ENCODE measurements at regions not wholly inside any gene's neighbourhood (a gene's known extent, or its start where the extent isn't known, plus 50 kb on each side); places are given as distances from the start of the nearest gene placed in this dataset.

GRCh38 chr12:3405821-3406220 is 85.2 kb upstream of the PRMT8 start:
- Histone ChIP-seq H3K27ac (no peak overlapping the region), H3K79me2 (no peaks in the 10 kb centered on the region), H3K36me3 (replicated peaks; ENCODE audit: insufficient read depth, low read depth) (no peaks in the 10 kb centered on the region), H2AFZ (no peak overlapping the region), H3K4me1 (ENCODE audit: insufficient read depth) (no peaks in the 10 kb centered on the region), H3K4me2 (no peak overlapping the region), H3K4me3 (no peak overlapping the region), H3K9me3 (ENCODE audit: low read depth) (no peaks in the 10 kb centered on the region), H4K20me1 (ENCODE audit: insufficient read depth, poor library complexity, severe bottlenecking) (no peaks in the 10 kb centered on the region), H3K27me3 (no peaks in the 10 kb centered on the region), H3K9me2 (replicated peaks; ENCODE audit: insufficient read depth) (no peaks in the 10 kb centered on the region)
- TF ChIP-seq EZH2phosphoT487 (IDR thresholded peaks at IDR 0.05; ENCODE audit: low read depth, severe bottlenecking, unreplicated experiment) (no peak), CTCF (IDR thresholded peaks at IDR 0.05; ENCODE audit: poor library complexity) (no peak), EZH2 (IDR thresholded peaks at IDR 0.05; ENCODE audit: borderline replicate concordance) (no peak)
- no peak for DNase-seq (ENCODE audit: low spot score)
- 69% methylated on average over 1 of the region's 1 CpG for WGBS (ENCODE audit: low lambda C conversion rate, missing lambda C conversion rate)

GRCh38 chr12:3407723-3408122 is 83.3 kb upstream of the PRMT8 start:
- Histone ChIP-seq H3K27ac (no peak overlapping the region), H3K4me3 (no peak overlapping the region), H3K9me2 (replicated peaks; ENCODE audit: insufficient read depth) (no peaks in the 10 kb centered on the region), H3K27me3 (no peaks in the 10 kb centered on the region), H2AFZ (no peak overlapping the region), H4K20me1 (ENCODE audit: insufficient read depth, poor library complexity, severe bottlenecking) (no peaks in the 10 kb centered on the region), H3K79me2 (no peaks in the 10 kb centered on the region), H3K4me1 (ENCODE audit: insufficient read depth) (no peaks in the 10 kb centered on the region), H3K4me2 (no peak overlapping the region), H3K9me3 (ENCODE audit: low read depth) (no peaks in the 10 kb centered on the region), H3K36me3 (replicated peaks; ENCODE audit: insufficient read depth, low read depth) (no peaks in the 10 kb centered on the region)
- 83% methylated on average over 1 of the region's 1 CpG for WGBS (ENCODE audit: low lambda C conversion rate, missing lambda C conversion rate)
- no peak for TF ChIP-seq EZH2 (IDR thresholded peaks at IDR 0.05; ENCODE audit: borderline replicate concordance)
- no peak for TF ChIP-seq CTCF (IDR thresholded peaks at IDR 0.05; ENCODE audit: poor library complexity)
- TF ChIP-seq EZH2phosphoT487 (IDR thresholded peaks at IDR 0.05; ENCODE audit: low read depth, severe bottlenecking, unreplicated experiment): no peak
- no peak for DNase-seq (ENCODE audit: low spot score)

- WGBS (ENCODE audit: low lambda C conversion rate, missing lambda C conversion rate): 78% methylated on average over 2 of the region's 2 CpGs
- Histone ChIP-seq H3K79me2 (no peaks in the 10 kb centered on the region), H3K9me2 (replicated peaks; ENCODE audit: insufficient read depth) (no peaks in the 10 kb centered on the region), H3K36me3 (replicated peaks; ENCODE audit: insufficient read depth, low read depth) (no peaks in the 10 kb centered on the region), H4K20me1 (ENCODE audit: insufficient read depth, poor library complexity, severe bottlenecking) (no peaks in the 10 kb centered on the region), H2AFZ (no peak overlapping the region), H3K27me3 (no peaks in the 10 kb centered on the region), H3K9me3 (ENCODE audit: low read depth) (no peaks in the 10 kb centered on the region), H3K4me2 (no peak overlapping the region), H3K27ac (no peak overlapping the region), H3K4me3 (no peak overlapping the region), H3K4me1 (ENCODE audit: insufficient read depth) (no peaks in the 10 kb centered on the region)
- DNase-seq (ENCODE audit: low spot score): no peak
- TF ChIP-seq CTCF (IDR thresholded peaks at IDR 0.05; ENCODE audit: poor library complexity) (no peak), EZH2 (IDR thresholded peaks at IDR 0.05; ENCODE audit: borderline replicate concordance) (no peak)
Observed at GRCh38 chr12:3409662-3410061, 81.3 kb upstream of the PRMT8 start.

GRCh38 chr12:3416159-3416558 is 74.8 kb upstream of the PRMT8 start:
- no peak overlapping the region for H2AFZ ChIP-seq
- peaks cover 6% of the 10 kb centered on the region for H3K27me3 ChIP-seq
- H4K20me1 ChIP-seq (ENCODE audit: insufficient read depth, poor library complexity, severe bottlenecking): no peaks in the 10 kb centered on the region
- no peak overlapping the region for H3K4me3 ChIP-seq
- DNase-seq (ENCODE audit: low spot score): no peak
- no peak overlapping the region for H3K27ac ChIP-seq
- H3K9me2 ChIP-seq (replicated peaks; ENCODE audit: insufficient read depth): no peaks in the 10 kb centered on the region
- H3K36me3 ChIP-seq (replicated peaks; ENCODE audit: insufficient read depth, low read depth): no peaks in the 10 kb centered on the region
- no peak overlapping the region for H3K4me2 ChIP-seq
- TF ChIP-seq CTCF (IDR thresholded peaks at IDR 0.05; ENCODE audit: poor library complexity): no peak
- no peak for TF ChIP-seq EZH2 (IDR thresholded peaks at IDR 0.05; ENCODE audit: borderline replicate concordance)
- TF ChIP-seq EZH2phosphoT487 (IDR thresholded peaks at IDR 0.05; ENCODE audit: low read depth, severe bottlenecking, unreplicated experiment): no peak
- H3K79me2 ChIP-seq: no peaks in the 10 kb centered on the region
- 94% methylated on average over 1 of the region's 1 CpG for WGBS (ENCODE audit: low lambda C conversion rate, missing lambda C conversion rate)
- no peaks in the 10 kb centered on the region for H3K9me3 ChIP-seq (ENCODE audit: low read depth)
- H3K4me1 ChIP-seq (ENCODE audit: insufficient read depth): no peaks in the 10 kb centered on the region

Data from hepatocyte (in vitro differentiated cells).